Left kidney (tissue), 1 donor: ENCODE measurements at regions not wholly inside any gene's neighbourhood (a gene's known extent, or its start where the extent isn't known, plus 50 kb on each side); places are given as distances from the start of the nearest gene placed in this dataset.
"Not testable (repeated sequence)": the region's sequence is repeated elsewhere in the genome, so short reads cannot be mapped to it uniquely, and the experiment has no call there.

Experiments
- DNase-seq: peaks from one replicate; pipeline ENCODE4 v3.0.0-alpha.2; 2013

DNA sequence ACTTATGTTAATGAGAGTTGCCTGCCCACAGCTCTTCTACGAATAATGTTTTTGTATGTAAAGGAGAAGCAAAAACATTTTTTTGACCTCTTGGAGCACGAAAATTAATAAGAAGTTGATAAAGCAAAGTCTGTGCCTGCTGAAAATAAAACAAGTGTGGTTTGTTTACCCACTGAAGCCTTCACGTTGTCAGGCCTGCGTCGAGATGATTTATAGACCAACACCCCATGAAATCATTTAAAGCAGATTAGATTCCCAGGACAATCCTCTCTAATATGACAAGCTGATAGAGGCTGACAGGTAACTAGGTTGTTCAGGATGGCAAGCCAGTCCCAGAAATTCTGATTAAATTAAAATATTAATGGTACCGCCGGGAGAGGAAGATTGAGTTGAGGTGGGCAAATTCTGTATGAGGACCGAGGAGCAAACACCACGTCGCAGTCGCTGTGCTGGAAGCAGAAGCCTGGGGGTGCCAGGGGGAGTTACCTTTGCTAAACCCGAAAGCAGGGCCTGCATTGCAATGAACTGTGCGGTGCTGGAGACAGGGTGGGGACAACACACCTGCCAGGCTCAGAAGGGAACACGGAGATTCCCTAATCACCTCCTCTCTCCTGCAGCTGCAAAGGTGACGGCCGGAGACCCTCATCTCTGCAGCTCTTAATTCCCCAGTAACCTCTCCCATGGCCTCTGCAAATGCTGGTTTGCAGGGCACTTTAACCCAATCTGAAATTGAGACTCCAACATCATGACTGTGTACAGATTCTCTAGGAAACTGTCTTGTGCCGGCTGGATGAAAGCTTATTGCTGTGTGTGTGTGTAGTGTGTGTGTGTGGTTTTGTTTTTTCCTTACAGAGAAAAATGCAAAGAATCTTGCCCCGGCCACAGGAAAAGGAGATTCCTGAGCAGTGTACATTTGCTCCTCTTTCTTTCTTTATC, 2805.9 kb downstream of the RPIA start:
- DNase-seq = not testable (repeated sequence)

DNA sequence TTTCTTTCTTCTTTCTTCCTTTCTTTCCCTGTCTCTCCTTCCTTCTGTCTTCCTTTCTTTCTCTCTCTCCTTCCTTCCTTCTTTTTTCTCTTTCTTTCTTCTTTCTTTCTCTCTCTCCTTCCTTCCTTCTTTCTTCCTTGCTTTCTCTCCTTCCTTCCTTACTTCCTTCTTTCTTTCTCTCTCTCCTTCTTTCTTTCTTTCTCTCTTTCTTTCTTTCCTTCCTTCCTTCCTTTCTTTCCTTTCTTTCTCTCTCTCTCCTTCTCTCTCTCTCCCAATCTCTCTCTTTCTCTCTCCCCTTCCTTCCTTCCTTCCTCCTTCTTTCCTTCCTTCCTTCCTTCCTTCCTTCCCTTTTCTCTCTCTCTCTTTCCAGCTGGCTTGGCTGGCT, 2806.6 kb downstream of the RPIA start:
- DNase-seq = not testable (repeated sequence)

DNA sequence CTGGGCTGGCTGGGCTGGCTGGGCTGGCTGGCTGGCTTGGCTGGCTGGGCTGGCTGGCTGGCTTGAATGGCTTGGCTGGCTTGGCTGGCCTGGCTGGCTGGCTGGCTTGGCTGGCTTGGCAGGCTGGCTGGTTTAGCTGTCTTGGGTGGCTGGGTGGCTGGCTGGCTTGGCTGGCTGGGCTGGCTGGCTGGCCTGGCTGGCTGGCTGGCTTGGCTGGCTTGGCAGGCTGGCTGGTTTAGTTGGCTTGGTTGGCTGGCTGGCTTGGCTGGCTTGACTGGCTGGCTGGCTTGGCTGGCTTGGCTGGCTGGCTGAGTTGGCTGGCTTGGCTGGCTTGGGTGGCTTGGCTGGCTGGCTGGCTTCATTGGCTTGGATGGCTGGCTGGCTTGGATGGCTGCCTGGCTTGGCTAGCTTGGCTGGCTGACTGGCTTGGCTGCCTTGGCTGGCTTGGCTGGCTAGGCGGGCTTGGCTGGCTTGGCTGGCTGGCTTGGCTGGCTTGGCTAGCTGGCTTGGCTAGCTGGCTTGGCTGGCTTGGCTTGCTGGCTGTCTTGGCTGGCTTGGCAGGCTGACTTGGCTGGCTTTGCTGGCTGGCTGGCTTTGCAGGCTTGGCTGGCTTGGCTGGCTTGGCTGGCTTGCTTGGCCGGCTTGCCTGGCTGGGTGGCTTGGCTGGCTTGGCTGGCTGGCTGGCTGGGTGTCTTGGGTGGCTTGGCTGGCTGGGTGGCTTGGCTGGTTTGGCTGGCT, 2807.2 kb downstream of the RPIA start:
- DNase-seq = not testable (repeated sequence)

DNA sequence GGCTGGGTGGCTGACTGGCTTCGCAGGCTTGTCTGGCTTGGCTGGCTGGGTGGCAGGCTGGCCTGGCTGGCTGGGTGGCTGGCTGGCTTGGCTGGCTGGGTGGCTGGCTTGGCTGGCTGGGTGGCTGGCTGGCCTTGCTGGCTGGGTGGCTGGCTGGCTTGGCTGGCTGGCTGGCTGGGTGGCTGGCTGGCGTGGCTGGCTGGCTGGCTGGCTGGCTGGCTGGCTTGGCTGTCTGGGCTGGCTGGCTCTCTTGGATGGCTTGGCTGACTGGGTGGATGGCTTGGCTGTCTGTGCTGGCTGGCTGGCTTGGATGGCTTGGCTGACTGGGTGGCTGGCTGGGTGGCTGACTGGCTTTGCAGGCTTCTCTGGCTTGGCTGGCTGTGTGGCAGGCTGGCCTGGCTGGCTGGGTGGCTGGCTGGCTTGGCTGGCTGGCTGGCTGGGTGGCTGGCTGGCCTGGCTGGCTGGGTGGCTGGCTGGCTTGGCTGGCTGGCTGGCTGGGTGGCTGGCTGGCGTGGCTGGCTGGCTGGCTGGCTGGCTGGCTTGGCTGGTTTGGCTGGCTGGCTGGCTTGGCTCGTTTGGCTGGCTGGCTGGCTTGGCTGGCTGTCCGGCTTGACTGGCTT, 2808.1 kb downstream of the RPIA start:
- not testable (repeated sequence) for DNase-seq

DNA sequence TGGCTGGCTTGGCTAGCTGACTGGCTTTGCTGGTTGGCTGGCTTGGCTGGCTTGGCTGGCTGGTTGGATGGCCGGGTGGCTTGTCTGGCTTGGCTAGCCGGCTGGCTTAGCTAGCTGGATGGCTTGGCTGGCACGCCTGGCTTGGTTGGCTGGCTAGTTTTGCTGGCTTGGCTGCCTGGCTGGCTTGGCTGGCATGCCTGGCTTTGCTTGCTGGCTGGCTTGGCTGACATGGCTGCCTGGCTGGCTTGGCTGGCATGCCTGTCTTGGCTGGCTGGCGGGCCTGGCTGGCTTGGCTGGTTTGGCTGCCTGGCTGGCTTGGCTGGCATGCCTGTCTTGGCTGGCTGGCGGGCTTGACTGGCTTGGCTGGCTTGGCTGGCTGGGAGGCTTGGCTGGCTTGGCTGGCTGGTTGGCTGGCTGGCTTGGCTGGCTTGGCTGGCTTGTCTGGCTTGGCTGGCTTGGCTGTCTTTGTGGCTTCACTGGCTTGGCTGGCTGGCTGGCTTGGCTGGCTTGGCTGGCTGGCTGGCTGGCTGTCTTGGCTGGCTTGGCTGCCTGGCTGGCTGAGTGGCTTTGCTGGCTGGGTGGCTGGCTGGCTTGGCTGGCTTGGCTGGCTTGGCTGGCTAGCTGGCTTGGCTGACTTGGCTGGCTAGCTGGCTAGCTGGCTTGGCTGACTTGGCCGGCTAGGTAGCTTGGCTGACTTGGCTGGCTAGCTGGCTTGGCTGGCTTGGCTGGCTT, 2808.9 kb downstream of the RPIA start:
- not testable (repeated sequence) for DNase-seq

DNA sequence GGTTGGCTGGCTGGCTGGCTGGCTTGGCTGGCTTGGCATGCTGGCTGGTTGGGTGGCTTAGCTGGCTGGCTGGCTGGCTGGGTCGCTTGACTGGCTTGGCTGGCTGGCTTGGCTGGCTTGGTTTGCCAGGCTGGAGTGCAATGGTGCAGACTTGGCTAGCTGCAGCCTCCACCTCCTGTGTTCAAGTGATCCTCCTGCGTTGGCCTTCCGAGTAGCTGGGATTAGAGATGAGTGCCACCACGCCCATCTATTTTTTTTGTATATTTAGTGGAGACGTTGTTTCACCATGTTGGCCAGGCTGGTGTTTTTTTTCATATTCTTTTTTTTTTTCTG, 2809.5 kb downstream of the RPIA start:
- not testable (repeated sequence) for DNase-seq

DNA sequence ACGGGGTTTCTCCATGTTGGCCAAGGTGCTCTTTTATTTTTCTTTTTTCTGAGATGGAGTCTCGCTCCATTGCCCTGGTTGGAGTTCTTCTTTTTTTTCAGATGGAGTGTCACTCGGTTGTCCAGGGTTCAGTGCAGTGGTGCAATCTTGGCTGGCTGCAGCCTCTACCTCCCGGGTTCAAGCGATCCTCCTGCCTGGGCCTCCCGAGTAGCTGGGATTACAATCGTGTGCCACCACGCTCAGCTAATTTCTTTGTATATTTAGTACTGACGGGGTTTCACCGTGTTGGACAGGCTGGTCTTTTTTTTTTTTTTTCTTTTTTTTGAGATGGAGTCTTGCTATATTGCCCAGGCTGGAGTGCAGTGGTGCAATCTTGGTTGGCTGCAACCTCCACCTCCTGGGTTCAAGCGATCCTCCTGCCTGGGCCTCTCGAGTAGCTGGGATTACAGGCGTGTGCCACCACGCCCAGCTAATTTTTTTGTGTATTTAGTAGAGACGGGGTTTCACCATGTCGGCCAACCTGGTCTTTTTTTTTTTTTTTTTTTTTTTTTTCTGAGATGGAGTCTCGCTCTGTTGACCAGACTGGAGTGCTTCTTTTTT, 2810.1 kb downstream of the RPIA start:
- DNase-seq = not testable (repeated sequence)

DNA sequence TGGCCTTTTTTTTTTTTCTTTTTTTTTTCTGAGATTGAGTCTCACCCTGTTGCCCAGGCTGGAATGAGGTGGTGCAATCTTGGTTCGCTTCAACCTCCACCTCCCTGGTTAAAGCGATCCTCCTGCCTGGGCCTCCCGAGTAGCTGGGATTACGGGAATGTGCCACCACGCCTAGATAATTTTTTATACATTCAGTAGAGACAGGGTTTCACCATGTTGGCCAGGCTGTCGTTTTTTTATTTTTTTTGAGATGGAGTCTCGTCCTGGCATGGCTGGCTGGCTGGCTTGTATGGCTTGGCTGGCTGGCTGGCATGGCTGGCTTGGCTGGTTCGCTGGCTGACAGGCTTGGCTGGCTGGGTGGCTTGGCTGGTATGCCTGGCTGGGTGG, 2812.1 kb downstream of the RPIA start:
- not testable (repeated sequence) for DNase-seq

DNA sequence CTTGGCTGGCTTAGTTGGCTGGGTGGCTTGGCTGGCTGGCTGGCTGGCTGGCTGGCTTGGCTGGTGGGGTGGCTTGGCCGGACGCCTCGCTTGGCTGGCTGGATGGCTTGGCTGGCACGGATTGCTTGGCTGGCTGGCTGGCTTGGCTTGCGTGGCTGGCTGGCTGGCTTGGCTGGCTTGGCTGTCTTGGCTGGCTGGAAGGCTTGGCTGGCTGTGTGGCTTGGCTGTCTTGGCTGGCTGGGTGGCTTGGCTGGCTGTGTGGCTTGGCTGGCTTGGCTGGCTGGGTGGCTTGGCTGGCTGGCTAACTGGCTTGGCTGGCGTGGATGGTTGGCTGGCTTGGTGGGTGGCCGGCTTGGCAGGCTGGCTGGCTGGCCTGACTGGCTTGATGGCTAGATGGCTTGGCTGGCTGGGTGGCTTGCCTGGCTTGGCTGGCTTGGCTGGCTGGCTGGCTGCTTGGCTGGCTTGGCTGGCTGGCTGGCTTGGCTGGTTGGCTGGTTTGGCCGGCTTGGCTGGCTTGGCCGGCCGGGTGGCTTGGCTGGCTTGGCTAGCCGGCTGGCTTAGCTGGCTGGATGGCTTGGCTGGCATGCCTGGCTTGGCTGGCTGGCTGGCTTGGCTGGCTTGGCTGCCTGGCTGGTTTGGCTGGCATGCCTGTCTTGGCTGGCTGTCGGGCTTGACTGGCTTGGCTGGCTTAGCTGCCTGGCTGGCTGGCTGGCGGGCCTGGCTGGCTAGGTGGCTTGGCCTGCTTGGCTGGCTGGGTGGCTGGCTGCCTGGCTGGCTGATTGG, 2812.7 kb downstream of the RPIA start:
- DNase-seq = not testable (repeated sequence)

DNA sequence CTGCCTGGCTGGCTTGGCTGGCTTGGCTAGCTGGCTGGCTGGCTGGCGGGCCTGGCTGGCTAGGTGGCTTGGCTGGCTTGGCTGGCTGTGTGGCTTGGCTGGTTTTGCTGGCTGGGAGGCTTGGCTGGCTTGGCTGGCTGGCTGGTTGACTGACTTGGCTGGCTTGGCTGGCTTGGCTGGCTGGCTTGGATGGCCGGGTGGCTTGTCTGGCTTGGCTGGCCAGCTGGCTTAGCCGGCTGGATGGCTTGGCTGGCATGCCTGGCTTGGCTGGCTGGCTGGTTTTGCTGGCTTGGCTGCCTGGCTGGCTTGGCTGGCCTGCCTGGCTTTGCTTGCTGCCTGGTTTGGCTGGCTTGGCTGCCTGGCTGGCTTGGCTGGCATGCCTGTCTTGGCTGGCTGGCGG, 2817.3 kb downstream of the RPIA start:
- not testable (repeated sequence) for DNase-seq

DNA sequence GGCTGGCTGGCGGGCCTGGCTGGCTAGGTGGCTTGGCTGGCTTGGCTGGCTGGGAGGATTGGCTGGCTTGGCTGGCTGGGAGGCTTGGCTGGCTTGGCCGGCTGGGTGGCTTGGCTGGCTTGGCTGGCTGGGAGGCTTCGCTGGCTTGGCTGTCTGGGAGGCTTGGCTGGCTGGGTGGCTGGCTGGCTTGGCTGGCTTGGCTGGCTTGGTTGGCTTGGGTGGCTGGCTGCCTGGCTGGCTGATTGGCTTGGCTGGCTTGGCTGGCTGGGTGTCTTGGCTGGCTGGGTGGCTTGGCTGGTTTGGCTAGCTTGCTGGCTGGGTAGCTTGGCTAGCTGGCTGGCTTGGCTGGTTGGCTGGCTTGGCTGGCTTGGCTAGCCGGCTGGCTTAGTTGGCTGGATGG, 2817.8 kb downstream of the RPIA start:
- not testable (repeated sequence) for DNase-seq

DNA sequence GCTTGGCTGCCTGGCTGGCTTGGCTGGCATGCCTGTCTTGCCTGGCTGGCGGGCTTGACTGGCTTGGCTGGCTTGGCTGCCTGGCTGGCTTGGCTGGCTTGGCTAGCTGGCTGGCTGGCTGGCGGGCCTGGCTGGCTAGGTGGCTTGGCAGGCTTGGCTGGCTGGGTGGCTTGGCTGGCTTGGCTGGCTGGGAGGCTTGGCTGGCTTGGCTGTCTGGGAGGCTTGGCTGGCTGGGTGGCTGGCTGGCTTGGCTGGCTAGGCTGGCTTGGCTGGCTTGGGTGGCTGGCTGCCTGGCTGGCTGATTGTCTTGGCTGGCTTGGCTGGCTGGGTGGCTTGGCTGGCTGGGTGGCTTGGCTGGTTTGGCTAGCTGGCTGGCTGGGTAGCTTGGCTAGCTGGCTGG, 2819.7 kb downstream of the RPIA start:
- not testable (repeated sequence) for DNase-seq

DNA sequence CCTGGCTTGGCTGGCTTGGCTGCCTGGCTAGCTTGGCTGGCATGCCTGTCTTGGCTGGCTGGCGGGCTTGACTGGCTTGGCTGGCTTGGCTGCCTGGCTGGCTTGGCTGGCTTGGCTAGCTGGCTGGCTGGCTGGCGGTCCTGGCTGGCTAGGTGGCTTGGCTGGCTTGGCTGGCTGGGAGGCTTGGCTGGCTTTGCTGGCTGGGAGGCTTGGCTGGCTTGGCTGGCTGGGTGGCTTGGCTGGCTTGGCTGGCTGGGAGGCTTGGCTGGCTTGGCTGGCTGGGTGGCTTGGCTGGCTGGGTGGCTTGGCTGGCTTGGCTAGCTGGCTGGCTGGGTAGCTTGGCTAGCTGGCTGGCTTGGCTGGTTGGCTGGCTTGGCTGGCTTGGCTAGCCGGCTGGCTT, 2824.5 kb downstream of the RPIA start:
- DNase-seq = not testable (repeated sequence)

DNA sequence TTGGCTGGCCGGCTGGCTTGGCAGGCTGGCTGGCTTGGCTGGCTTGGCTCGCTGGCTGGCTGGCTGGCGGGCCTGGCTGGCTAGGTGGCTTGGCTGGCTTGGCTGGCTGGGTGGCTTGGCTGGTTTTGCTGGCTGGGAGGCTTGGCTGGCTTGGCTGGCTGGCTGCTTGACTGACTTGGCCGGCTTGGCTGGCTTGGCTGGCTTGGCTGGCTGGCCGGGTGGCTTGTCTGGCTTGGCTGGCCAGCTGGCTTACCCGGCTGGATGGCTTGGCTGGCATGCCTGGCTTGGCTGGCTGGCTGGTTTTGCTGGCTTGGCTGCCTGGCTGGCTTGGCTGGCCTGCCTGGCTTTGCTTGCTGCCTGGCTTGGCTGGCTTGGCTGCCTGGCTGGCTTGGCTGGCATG, 2825.2 kb downstream of the RPIA start:
- not testable (repeated sequence) for DNase-seq

DNA sequence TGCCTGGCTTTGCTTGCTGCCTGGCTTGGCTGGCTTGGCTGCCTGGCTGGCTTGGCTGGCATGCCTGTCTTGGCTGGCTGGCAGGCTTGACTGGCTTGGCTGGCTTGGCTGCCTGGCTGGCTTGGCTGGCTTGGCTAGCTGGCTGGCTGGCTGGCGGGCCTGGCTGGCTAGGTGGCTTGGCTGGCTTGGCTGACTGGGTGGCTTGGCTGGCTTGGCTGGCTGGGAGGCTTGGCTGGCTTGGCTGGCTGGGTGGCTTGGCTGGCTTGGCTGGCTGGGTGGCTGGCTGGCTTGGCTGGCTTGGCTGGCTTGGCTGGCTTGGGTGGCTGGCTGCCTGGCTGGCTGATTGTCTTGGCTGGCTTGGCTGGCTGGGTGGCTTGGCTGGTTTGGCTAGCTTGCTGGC, 2826.4 kb downstream of the RPIA start:
- DNase-seq = not testable (repeated sequence)

DNA sequence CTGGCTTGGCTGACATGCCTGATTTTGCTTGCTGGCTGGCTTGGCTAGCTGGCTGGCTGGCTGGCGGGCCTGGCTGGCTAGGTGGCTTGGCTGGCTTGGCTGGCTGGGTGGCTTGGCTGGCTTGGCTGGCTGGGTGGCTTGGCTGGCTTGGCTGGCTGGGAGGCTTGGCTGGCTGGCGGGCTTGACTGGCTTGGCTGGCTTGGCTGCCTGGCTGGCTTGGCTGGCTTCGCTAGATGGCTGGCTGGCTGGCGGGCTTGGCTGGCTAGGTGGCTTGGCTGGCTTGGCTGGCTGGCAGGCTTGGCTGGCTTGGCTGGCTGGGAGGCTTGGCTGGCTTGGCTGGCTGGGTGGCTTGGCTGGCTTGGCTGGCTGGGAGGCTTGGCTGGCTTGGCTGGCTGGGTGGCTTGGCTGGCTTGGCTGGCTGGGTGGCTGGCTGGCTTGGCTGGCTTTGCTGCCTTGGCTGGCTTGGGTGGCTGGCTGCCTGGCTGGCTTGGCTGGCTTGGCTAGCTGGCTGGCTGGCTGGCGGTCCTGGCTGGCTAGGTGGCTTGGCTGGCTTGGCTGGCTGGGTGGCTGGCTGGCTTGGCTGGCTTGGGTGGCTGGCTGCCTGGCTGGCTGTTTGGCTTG, 2827.0 kb downstream of the RPIA start:
- not testable (repeated sequence) for DNase-seq

DNA sequence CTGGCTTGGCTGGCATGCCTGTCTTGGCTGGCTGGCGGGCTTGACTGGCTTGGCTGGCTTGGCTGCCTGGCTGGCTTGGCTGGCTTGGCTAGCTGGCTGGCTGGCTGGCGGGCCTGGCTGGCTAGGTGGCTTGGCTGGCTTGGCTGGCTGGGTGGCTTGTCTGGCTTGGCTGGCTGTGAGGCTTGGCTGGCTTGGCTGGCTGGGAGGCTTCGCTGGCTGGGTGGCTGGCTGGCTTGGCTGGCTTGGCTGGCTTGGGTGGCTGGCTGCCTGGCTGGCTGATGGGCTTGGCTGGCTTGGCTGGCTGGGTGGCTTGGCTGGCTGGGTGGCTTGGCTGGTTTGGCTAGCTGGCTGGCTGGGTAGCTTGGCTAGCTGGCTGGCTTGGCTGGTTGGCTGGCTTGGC, 2827.9 kb downstream of the RPIA start:
- DNase-seq = not testable (repeated sequence)

DNA sequence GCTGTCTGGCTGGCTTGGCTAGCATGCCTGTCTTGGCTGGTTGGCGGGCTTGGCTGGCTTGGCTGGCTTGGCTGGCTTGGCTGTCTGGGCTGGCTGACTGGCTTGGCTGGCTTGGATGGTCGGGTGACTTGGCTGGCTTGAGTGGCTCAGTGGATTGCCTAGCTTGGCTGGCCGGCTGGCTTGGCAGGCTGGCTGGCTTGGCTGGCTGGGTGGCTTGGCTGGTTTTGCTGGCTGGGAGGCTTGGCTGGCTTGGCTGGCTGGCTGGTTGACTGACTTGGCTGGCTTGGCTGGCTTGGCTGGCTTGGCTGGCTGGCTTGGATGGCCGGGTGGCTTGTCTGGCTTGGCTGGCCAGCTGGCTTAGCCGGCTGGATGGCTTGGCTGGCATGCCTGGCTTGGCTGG, 2828.4 kb downstream of the RPIA start:
- not testable (repeated sequence) for DNase-seq

DNA sequence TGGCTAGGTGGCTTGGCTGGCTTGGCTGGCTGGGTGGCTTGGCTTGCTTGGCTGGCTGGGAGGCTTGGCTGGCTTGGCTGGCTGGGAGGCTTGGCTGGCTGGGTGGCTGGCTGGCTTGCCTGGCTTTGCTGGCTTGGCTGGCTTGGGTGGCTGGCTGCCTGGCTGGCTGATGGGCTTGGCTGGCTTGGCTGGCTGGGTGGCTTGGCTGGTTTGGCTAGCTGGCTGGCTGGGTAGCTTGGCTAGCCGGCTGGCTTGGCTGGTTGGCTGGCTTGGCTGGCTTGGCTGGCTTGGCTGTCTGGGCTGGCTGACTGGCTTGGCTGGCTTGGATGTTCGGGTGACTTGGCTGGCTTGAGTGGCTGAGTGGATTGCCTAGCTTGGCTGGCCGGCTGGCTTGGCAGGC, 2829.1 kb downstream of the RPIA start:
- not testable (repeated sequence) for DNase-seq

DNA sequence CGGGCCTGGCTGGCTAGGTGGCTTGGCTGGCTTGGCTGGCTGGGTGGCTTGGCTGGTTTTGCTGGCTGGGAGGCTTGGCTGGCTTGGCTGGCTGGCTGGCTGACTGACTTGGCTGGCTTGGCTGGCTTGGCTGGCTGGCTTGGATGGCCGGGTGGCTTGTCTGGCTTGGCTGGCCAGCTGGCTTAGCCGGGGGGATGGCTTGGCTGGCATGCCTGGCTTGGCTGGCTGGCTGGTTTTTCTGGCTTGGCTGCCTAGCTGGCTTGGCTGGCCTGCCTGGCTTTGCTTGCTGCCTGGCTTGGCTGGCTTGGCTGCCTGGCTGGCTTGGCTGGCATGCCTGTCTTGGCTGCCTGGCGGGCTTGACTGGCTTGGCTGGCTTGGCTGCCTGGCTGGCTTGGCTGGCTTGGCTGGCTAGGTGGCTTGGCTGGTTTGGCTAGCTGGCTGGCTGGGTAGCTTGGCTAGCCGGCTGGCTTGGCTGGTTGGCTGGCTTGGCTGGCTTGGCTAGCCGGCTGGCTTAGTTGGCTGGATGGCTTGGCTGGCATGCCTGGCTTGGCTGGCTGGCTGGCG, 2829.6 kb downstream of the RPIA start:
- not testable (repeated sequence) for DNase-seq
